IMR-90 (cell line): ENCODE measurements at regions not wholly inside any gene's neighbourhood (a gene's known extent, or its start where the extent isn't known, plus 50 kb on each side); places are given as distances from the start of the nearest gene placed in this dataset.
A peak's percentile ranks its signal among the peaks of the same experiment; 100 is the strongest.

Source experiments
- CEBPB ChIP-seq: IDR thresholded peaks from 2 replicates; pipeline ENCODE4 v1.6.1; 2012; ENCODE audit warnings: low read depth, low read length, improper control_type of control experiment
- NFE2L2 ChIP-seq: fragments of 150-350 bp; IDR thresholded peaks from 2 replicates; pipeline ENCODE4 v1.6.1; 2016; ENCODE audit warnings: low read depth, mild to moderate bottlenecking, low read length
- POLR2A ChIP-seq: IDR thresholded peaks from 2 replicates; pipeline ENCODE4 v1.6.1; 2012; ENCODE audit warnings: mild to moderate bottlenecking, low read depth, low read length
- RAD21 ChIP-seq: IDR thresholded peaks from 2 replicates; pipeline ENCODE4 v1.6.1; 2012; ENCODE audit warnings: low read length, improper control_type of control experiment
- RFX5 ChIP-seq: IDR thresholded peaks from 2 replicates; pipeline ENCODE4 v1.8.0; 2012; ENCODE audit warnings: low read depth, mild to moderate bottlenecking, low read length, moderate library complexity
- SMC3 ChIP-seq: fragments of 150-350 bp; IDR thresholded peaks from 2 replicates; pipeline ENCODE4 v1.6.1; 2016; ENCODE audit warnings: low read depth, mild to moderate bottlenecking, antibody characterized with exemption, low read length, moderate library complexity
- TF ChIP-seq, protein P1 (sequence below): conservative IDR thresholded peaks from 2 replicates; pipeline ENCODE4 v1.5.1; 2012; ENCODE audit warnings: mild to moderate bottlenecking, low read depth, low read length, improper control_type of control experiment
- TF ChIP-seq, protein P2 (sequence below): fragments of 150-350 bp; IDR thresholded peaks from 2 replicates; pipeline ENCODE4 v1.6.1; 2017; ENCODE audit warnings: mild to moderate bottlenecking, antibody characterized with exemption, low read length, low read depth
- TF ChIP-seq, protein P3 (sequence below): fragments of 150-350 bp; IDR thresholded peaks from 2 replicates; pipeline ENCODE4 v1.6.1; 2016; ENCODE audit warnings: low read depth, mild to moderate bottlenecking, low read length, moderate library complexity, borderline replicate concordance

DNA sequence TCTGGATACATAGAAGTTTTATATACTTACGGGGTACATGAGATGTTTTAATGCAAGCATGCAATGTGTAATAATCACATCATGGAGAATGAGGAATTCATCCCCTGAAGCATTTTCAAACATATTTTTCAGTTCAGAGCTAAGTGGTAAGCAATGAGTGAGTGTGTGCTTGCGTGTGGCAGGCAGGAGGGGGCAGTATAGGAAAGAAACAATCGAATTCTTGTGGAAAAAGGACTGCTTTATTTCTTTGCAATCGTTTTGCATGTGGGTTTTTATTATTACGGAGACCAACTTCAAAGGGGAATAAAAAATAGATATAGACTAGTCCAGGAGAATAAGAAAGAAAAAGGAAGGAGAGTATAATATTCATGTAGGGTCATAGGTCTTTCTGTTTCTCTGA lies 271.6 kb downstream of the CHL1 start:
- TF ChIP-seq, protein P1, sequence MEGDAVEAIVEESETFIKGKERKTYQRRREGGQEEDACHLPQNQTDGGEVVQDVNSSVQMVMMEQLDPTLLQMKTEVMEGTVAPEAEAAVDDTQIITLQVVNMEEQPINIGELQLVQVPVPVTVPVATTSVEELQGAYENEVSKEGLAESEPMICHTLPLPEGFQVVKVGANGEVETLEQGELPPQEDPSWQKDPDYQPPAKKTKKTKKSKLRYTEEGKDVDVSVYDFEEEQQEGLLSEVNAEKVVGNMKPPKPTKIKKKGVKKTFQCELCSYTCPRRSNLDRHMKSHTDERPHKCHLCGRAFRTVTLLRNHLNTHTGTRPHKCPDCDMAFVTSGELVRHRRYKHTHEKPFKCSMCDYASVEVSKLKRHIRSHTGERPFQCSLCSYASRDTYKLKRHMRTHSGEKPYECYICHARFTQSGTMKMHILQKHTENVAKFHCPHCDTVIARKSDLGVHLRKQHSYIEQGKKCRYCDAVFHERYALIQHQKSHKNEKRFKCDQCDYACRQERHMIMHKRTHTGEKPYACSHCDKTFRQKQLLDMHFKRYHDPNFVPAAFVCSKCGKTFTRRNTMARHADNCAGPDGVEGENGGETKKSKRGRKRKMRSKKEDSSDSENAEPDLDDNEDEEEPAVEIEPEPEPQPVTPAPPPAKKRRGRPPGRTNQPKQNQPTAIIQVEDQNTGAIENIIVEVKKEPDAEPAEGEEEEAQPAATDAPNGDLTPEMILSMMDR: 0 out of 2 replicates have a peak, but pooled peaks have one; percentile 13
- no peak for TF ChIP-seq RAD21
- TF ChIP-seq, protein P2, sequence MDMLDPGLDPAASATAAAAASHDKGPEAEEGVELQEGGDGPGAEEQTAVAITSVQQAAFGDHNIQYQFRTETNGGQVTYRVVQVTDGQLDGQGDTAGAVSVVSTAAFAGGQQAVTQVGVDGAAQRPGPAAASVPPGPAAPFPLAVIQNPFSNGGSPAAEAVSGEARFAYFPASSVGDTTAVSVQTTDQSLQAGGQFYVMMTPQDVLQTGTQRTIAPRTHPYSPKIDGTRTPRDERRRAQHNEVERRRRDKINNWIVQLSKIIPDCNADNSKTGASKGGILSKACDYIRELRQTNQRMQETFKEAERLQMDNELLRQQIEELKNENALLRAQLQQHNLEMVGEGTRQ: no peak
- no peak for TF ChIP-seq NFE2L2
- no peak for TF ChIP-seq SMC3
- no peak for TF ChIP-seq POLR2A
- no peak for TF ChIP-seq CEBPB
- no peak for TF ChIP-seq RFX5
- TF ChIP-seq, protein P3, sequence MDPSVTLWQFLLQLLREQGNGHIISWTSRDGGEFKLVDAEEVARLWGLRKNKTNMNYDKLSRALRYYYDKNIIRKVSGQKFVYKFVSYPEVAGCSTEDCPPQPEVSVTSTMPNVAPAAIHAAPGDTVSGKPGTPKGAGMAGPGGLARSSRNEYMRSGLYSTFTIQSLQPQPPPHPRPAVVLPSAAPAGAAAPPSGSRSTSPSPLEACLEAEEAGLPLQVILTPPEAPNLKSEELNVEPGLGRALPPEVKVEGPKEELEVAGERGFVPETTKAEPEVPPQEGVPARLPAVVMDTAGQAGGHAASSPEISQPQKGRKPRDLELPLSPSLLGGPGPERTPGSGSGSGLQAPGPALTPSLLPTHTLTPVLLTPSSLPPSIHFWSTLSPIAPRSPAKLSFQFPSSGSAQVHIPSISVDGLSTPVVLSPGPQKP: no peak
